Activated CD4-positive, alpha-beta T cell treated with anti-CD3 and anti-CD28 coated beads, Interleukin-2, Interleukin-4, amounts not matched to agents 100 ng/mL and 50 ng/mL, durations not matched to agents 16 hours and 8 hours (primary cell): ENCODE measurements at regions not wholly inside any gene's neighbourhood (a gene's known extent, or its start where the extent isn't known, plus 50 kb on each side); places are given as distances from the start of the nearest gene placed in this dataset.

Source experiments
- DNase-seq: peaks from one replicate; pipeline ENCODE4 v3.0.0-alpha.2; 2020; ENCODE audit warnings: low spot score

DNA sequence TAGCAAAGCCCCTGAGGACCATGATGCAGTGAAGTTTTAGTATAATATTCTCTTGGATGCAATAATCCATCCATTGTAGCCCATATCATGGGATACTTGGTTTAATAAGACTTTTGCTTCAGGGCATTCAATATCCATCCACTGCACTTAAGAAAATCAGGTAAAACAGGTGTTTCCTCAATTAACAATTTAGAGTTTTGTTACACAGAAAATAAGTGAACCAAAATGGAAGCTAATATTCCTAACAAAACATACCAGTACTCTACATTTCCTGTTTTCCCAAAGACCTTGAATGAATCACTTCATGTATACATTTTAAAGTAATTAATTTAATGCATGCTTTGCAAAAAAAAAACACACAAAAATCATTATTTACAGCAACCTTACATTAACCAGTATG, 305.6 kb downstream of the NR2F1-AS1 start:
- no peak for DNase-seq

DNA sequence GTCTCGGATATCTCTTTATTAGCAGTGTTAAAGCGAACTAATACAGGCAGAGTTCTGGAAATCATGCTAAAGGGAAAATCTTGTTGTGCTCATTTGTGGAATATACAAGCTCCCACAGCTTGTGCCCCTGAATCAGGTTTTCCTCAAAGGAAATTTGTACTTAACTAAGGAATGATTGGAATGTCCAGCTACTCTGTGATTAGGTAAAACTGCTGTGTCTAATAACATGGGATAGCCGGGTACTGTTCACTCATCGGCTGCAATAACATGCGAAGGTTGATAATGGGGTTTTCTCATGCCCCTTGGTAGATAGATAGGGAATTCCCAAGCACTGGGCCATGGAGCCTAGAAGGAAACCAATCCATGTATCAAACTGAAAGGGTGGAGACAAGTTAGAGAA, 306.7 kb downstream of the NR2F1-AS1 start:
- no peak for DNase-seq

DNA sequence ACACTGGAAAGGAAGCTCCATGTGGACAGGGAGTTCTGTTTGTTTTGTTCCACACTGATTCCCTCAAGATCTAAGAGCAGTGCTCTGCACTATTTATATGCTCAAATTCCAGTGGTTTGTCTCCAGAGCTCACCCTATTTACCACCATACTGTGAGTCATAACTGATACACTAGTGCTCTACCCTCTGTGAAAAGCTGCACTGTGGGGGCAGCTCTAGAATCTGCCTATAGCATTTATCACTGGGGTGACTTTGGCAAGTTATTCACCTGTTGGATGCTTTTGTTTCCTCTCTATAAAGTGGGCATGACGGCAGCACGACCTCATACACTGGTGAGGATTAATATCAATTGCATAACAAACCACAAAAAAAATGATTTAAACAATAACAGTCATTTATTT, 307.8 kb downstream of the NR2F1-AS1 start:
- DNase-seq = no peak

DNA sequence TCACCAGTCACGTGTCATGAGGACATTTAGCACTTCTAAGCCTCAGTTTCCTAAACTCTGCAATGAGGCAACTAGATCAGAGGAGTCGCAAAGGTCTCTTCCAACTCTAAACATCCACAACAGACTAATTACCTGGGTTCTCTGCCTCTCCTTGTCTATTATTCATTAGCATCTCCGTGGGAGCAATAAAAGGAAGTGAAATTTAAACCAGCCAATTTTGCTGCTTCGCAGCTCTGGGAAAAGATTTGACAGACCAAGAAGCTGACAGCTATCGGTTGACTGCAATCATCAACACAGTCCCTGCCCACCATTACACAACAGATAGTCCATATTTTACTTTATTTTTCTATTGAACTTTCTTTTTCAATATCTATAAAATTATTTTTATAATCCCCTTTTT, 308.9 kb downstream of the NR2F1-AS1 start:
- no peak for DNase-seq

DNA sequence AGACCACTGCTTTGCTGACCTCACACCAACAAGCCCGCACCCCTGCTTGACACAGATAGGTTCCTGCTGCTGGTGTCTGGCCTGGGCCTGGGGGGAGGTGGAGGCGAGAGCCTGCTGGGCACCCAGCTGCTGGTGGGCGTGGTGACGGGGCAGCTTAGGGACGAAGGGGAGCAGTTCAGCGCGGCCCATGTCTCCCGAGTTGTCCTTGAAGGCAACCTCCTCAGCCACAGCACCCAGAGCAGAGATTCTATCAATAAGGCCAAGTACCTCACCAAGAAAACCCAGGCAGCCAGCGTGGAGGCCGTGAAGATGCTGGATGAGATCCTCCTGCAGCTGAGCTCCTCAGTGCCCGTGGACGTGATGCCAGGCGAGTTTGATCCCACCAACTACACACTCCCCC, 313.3 kb downstream of the NR2F1-AS1 start:
- no peak for DNase-seq

DNA sequence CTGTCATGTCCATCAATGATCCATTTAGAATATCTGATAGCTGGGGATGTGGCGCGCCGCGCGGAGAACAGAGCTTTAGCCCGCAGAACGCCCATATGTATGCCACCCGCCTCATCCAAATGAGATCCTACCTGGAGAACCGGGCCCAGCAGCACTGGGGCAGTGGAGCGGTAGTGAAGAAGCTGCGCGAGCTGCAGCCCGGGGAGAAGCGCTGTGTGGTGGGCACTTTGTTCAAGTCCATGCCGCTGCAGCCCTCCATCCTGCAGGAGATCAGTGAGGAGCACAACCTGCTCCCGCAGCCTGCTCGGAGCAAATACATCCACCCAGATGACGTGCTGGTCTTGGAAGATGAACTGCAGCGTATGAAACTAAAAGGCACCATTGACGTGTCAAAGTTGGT, 313.7 kb downstream of the NR2F1-AS1 start:
- no peak for DNase-seq

DNA sequence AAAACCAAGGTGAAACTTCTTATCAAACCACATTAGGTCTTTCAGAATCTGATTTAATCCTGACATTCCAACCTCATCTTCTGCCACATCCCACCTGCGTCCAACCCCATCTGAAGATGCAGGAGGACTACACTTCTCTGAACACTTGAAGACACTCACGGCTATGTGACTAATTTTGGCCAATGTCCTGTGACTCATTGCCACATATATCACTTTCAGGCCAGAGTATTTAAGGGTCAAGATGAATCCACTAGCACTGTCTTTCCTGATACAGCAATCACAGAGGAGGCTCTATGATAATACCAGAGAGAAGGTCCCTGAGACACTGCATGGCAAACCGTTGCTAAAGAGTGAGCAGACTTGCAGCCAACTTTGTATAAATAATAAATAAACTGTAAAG, 323.4 kb downstream of the NR2F1-AS1 start:
- DNase-seq = no peak

DNA sequence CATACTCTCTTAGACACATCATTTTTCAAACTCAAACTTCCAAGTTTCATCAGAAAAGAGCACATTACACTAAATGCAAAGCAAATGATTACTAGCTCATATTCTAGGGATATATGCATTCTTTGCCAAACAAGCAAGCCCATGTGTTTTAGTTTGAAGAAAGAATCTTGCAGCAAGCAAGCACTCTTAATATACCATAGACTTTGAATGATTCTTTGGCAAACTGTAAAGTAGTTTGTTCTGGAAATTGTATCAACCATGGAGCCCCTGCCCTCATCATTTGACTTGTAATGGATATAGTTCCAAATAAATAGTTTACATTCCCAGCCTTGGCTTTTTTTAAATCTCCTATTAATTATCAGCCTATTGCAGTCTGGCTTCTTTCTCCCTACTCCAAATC, 325.2 kb downstream of the NR2F1-AS1 start:
- no peak for DNase-seq

DNA sequence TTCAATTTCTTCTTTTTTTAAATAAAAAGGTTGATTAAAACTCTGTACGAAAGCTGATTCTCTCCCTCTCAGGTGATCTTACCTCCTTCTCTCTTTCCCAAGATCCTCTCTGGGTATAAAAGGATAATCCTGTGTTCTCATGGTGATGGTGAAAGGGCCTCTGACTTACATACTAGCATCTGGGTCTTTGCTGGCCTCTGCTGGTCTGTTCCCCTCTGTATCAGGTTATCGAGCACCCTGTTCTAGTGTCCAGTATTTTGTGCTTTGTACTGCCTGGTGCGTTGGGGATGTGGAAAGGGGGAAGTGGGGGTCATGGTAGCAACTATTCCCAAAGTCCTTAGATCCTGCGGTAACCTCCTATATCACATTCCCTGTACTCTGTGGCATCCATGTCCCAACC, 328.9 kb downstream of the NR2F1-AS1 start:
- DNase-seq = no peak

DNA sequence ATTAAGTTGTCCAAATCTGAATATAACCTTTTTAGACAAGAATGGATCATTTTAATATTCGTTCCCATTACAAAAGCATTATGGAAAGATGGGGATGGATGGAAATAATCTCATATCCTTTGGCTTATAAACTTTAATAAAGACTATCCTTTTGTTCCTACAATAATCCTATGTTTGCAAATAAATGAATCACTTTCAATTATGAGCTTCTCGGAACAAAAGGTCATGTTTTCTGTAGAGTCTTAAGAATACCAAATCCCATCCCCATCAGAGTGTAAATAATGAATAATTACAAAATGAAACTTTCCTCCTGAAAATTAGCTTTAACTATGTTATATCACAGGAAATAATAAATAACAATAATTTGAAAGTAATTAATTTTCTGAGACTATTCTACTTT, 329.7 kb downstream of the NR2F1-AS1 start:
- no peak for DNase-seq

DNA sequence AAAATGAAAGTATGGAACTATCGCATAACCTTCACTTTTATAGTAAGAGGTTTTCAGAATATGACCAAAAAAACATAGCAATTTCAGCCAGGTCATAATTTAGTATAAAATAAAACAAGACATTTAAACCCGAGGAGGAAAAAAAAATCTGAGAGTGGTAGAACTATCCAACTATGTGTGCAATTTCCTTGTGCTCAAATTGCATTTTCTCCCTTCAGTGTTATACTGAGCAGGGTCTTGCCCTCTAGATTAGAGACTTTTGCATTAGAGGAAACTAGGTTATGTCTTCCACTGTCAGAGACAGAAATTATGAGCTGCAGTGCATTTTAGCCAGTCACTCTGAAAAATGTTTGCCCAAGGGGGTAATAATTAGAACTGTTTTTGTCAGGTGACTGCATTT, 330.6 kb downstream of the NR2F1-AS1 start:
- no peak for DNase-seq

DNA sequence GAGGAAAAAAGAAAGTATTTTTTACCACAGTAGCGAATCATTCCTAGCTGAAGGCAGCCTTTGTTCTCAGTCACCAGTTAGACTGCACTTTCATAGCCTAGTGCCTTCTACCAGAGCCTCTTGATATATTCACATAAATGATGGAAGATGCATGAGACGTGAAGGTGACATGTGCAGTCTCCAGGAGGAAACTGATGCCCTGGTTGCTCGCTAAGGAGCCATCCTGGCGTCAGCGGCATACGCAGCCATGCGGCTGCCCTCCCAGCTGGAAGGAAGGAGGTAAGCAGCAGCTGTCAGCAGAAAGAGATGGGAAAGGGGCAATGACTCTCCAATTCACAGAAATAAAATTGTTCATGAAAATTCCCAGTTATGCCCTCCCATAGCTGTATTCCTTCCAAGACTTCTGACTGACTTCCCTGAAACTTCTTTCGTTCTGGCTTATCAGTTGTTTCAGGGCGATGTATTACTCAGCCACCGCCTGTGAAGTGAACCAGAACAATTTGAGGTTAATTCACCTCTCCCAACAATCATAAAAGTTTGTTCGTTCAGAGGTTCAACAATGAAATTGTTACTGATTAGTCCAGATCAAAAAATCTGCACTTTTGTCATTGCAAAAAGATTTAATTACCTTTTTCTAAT, 331.2 kb downstream of the NR2F1-AS1 start:
- DNase-seq = no peak

DNA sequence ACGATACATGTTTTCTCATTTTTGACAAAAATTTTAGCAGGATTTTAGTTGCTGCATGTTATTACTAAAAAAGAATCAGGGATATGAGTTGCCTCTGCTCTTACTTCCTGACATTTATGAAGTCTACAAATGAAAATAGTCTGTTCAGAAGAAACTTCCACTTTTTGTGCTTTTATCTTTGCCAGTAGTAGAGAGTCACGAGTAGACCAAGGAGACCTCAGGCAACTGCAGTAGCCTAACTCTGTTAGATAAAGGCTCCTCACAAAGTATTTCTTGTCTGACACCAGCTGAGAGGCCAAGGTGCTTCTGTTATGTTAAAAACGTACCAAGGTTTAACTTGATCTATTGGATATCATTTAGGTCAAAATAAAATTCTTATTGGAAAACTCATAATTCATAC, 333.9 kb downstream of the NR2F1-AS1 start:
- no peak for DNase-seq

DNA sequence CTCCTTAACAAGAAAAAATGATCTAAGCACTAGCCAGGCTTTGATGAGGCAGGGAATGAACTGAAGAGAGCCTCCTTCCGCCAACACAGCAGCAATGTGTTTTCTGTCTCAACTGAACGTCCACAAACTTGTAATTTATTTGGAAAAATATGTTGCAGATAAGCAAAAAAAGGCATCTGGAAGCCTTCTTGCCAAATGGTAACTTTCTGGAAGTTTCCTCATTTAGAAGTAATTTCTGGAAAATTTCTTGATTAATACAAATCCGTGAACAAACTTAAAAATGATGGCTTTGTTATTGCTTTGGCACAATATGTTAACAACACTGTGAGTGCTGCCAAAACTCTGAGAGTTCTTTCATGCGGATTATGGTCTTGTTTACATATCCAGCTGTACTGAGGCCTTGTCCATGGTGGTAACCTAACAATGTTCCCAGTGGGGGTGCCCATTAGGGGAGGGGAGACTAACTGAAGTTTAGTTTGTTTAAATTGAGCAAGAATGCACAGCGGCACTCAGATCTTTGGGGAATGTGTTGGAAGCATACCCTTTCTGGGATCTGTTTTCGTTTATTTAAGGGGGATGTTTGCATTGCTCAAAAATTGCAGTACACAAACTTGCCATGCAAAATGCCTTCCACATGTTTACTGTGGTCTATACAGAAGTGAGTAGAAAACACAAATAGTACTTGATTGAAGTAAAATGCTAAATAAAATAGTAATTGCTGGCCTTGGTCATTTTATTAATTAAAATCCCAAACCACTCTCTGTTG, 334.7 kb downstream of the NR2F1-AS1 start:
- no peak for DNase-seq

DNA sequence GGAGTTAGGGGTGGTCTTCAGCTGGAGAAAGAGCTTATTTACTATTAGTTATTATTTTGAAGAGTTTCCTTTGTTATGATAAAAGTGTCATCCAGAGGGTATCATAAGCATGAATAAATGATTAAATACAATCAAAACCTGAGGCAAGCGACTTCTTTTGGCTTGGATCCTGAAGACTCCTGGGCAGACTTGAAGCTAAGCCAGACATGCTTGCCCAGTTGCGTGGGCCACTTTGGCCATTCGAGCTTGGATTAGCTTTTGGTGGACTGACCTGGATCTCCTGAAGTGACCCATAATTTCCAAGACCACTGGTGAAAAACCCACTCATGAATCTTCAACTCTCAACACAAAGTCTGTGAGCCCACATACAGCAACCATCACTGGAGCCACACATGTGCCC, 335.8 kb downstream of the NR2F1-AS1 start:
- DNase-seq = no peak

DNA sequence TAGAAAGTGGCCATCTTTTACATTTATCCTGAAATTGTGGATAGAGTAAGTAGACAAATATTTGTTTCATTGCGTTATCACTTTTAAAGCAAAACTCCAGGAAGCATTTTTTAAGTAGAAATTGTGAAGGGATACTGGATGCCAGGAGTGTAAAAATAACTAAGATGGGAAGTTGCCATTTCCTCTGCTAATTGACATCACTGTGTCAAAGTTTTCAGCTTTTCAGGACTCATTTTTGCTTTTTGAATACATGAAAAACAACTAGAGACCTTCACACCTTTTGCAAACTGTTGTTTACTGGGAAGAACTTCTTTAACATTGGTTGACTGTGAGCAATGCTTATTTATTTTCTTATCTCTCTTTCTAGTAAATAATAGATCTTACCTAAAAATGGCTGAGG, 337.5 kb downstream of the NR2F1-AS1 start:
- no peak for DNase-seq

DNA sequence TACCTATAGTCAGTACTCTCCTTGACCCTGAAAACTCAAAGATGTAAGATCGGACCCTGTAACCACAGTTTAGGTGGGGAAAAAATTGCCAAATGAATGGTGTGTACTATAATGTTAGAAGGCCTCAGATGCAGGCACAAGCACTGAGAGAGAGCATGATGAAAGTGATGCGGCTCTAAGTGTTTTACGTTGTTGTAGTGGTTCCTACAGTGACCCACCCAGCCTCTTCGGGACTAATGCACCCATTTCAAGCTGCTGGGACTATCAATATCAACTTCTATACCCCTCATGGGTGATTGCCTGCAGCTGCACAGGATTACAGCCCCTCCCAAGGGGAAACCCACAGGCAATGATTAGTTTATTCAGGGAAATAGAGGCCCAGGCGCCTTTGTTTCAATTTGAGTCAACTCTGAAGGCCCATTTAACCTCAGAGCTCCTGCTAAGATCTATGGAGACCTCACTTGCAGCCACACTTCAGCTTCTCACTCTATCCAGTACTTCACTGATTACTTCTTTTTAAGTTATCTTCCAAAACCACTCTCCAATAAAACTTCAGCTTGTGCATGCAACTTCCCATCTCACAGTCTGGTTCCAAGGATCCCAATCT, 340.7 kb downstream of the NR2F1-AS1 start:
- DNase-seq = peak; percentile 0

DNA sequence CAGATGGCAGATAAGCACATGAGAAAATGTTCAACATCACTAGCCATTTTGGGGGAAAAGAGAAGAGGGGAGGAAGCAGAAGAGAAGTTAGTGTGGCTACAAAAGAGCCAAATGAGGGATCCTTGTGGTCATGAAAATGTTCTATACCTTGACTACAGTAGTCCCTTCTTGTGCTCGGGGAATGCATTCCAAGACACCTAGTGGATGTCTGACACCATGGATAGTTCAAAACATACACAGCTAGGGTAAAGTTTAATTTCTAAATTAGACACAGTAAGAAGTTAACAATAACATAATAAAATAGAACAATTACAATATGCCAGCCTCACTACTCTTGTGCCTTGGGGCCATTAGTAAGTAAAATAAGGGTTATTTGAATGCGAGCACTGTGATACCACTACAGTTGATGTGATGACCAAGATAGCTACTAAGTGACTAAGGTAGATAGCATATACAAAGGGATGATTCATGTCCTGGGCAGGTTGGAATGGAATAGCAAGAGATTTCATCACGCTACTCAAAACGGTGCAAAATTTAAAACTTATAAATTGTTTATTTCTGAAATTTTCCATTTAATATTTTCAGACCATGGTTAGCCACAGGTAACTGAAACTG, 344.1 kb downstream of the NR2F1-AS1 start:
- no peak for DNase-seq

DNA sequence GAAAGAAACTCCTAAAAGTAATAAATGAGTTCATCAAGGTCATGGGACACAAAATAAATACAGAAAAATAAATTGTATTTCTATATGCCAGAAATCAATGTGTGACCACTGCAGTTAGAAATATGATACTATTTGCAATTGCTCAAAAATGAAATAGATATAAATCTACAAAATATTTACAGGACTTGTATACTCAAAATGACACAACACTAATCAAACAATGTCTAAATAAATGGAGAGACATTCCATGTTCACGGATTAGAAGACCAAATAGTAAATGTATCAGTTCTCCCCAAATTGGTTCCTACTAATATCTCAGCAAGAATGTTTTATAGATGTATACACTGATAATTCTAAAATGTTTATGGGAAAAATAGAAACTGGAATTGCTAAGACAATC, 345.3 kb downstream of the NR2F1-AS1 start:
- no peak for DNase-seq

DNA sequence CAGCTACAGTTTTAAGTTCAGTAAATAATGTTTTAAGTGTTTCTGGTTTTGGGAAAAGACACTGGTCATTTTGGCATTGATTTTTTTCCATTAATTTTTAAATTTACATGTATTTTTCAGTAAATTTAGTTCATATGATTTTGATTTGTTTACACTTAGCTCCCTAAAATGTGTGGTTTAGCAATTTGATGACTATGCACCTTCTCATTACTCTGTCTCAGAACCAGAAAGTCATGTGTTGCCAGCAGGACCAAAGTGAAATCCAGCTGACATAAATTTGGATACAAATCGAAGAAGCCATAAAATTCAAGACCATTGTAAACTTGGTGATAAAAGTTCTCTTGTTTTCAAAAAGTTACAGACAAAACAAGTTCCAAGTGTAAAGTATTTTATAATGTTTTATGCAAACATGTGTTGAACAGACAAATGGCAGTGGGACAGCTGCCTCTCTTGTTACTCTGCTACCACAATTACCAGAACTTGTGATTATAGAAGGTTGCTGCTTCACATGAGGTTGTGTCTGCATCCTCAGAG, 354.8 kb downstream of the NR2F1-AS1 start:
- DNase-seq = no peak

DNA sequence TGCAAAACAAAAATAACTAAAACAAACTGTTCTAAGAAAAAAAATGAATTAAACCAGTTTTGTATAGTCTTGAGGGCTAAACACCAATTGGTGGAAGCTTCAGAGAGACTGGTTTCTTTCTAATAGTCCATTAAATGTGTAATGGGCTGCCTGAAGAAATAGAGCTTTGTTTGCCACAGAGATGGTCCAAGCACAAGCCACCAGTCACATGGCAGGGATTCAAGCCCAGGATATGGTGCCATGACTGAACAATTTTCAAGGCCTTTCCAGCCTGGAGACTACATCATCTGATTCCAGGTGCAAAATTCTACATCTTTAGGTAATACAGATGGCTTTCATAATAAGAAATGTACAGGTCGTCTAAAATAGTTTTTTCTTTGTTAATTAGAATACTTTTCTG, 355.3 kb downstream of the NR2F1-AS1 start:
- no peak for DNase-seq

DNA sequence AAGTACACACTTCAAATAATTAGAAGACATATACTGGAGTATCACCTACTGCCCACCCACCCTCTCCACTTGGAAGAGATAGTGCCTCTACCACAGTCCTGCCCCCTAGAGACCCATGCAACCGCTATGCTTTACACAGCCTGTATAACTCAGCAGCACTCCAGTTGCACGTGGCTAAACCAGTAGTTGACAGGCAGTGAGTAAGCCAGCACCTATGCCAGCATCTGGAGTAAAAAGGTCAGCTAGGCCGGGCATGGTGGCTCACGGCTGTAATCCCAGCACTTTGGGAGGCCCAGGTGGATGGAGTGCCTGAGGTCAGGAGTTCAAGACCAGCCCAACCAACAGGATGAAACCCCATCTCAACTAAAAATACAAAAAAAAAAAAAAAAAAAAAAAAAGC, 356.4 kb downstream of the NR2F1-AS1 start:
- DNase-seq = no peak

DNA sequence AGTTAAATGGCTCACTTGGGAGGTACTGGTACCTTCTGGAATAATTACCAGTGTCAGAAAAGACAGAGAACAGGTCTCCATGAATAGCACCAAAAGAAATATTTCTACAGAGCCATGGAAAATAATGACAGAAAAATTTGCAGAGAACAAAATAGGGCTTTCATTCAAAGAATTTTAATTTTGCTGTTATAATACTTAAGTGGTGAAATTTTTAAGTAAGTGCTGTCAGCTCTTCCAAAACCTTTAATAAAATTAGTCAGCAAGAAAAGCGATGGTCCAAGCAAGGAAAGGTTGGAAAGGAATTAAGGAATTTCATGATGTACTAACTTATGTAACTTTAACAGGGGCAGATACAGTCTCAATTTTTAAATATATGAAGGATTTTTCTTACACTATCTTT, 359.2 kb downstream of the NR2F1-AS1 start:
- no peak for DNase-seq
